Activated effector memory CD4-positive, alpha-beta T cell treated with anti-CD3 and anti-CD28 coated beads, Interleukin-2, amount 50 U/mL, for 16 hours (primary cell): ENCODE measurements at regions not wholly inside any gene's neighbourhood (a gene's known extent, or its start where the extent isn't known, plus 50 kb on each side); places are given as distances from the start of the nearest gene placed in this dataset.

ENCODE experiments used
- DNase-seq: peaks from one replicate; pipeline ENCODE4 v3.0.0-alpha.2; 2020

GRCh38 chr11:115912484-115912945 is 408.3 kb upstream of the CADM1 start:
- no peak for DNase-seq

- DNase-seq: no peak
Observed at GRCh38 chr11:115911613-115912346, 407.6 kb upstream of the CADM1 start.

GRCh38 chr11:115910379-115910778 is 406.2 kb upstream of the CADM1 start:
- no peak for DNase-seq

- no peak for DNase-seq
Observed at GRCh38 chr11:115906171-115906570, 402.0 kb upstream of the CADM1 start.

GRCh38 chr11:115905341-115906000 is 401.3 kb upstream of the CADM1 start:
- no peak for DNase-seq

GRCh38 chr11:115903179-115903578 is 399.0 kb upstream of the CADM1 start:
- DNase-seq: no peak

GRCh38 chr11:115901069-115901468 is 396.9 kb upstream of the CADM1 start:
- DNase-seq: no peak

- no peak for DNase-seq
Observed at GRCh38 chr11:115900111-115900510, 395.9 kb upstream of the CADM1 start.

- DNase-seq: no peak
Observed at GRCh38 chr11:115897707-115898106, 393.5 kb upstream of the CADM1 start.

GRCh38 chr11:115896084-115896483 is 391.9 kb upstream of the CADM1 start:
- no peak for DNase-seq

GRCh38 chr11:115895594-115895993 is 391.4 kb upstream of the CADM1 start:
- no peak for DNase-seq

GRCh38 chr11:115894176-115894575 is 390.0 kb upstream of the CADM1 start:
- DNase-seq: no peak

- DNase-seq: no peak
Observed at GRCh38 chr11:115893461-115894099, 389.4 kb upstream of the CADM1 start.

- no peak for DNase-seq
Observed at GRCh38 chr11:115892016-115892415, 387.8 kb upstream of the CADM1 start.

- no peak for DNase-seq
Observed at GRCh38 chr11:115891581-115891980, 387.4 kb upstream of the CADM1 start.

GRCh38 chr11:115890500-115890899 is 386.3 kb upstream of the CADM1 start:
- DNase-seq: no peak

GRCh38 chr11:115889712-115890111 is 385.5 kb upstream of the CADM1 start:
- no peak for DNase-seq

- DNase-seq: no peak
Observed at GRCh38 chr11:115887727-115888126, 383.5 kb upstream of the CADM1 start.

GRCh38 chr11:115887316-115887715 is 383.1 kb upstream of the CADM1 start:
- no peak for DNase-seq

- DNase-seq: no peak
Observed at GRCh38 chr11:115886422-115886733, 382.2 kb upstream of the CADM1 start.

- DNase-seq: no peak
Observed at GRCh38 chr11:115885535-115886421, 381.6 kb upstream of the CADM1 start.

GRCh38 chr11:115884800-115885534 is 380.8 kb upstream of the CADM1 start:
- no peak for DNase-seq
